ENCODE measurements at regions not wholly inside any gene's neighbourhood (a gene's known extent, or its start where the extent isn't known, plus 50 kb on each side); places are given as distances from the start of the nearest gene placed in this dataset.
"Not testable (repeated sequence)": the region's sequence is repeated elsewhere in the genome, so short reads cannot be mapped to it uniquely, and the experiment has no call there.

GRCh38 chrX:35456891-35457290 lies 341.3 kb upstream of the MAGEB16 start:
- Mint-ChIP-seq H3K4me1 (ENCODE audit: low read depth) (no peaks in the 10 kb centered on the region), H3K4me3 (no peak overlapping the region), H3K27me3 (no peaks in the 10 kb centered on the region), H3K27ac (no peak overlapping the region), H3K9me3 (no peaks in the 10 kb centered on the region), H3K36me3 (ENCODE audit: low read depth) (no peaks in the 10 kb centered on the region)
- intact Hi-C loops (cut with micrococcal nuclease) = no loop called here
- CTCF ChIA-PET = no interaction called here
- DNase-seq (no peak), ATAC-seq (no peak)
- no peak for TF ChIP-seq CTCF (IDR thresholded peaks at IDR 0.05)
- POLR2A ChIA-PET = no interaction called here

GRCh38 chrX:35458142-35458541 lies 340.0 kb upstream of the MAGEB16 start:
- Mint-ChIP-seq H3K4me1 (ENCODE audit: low read depth) (no peaks in the 10 kb centered on the region), H3K36me3 (ENCODE audit: low read depth) (no peaks in the 10 kb centered on the region), H3K27me3 (no peaks in the 10 kb centered on the region), H3K27ac (no peak overlapping the region), H3K9me3 (no peaks in the 10 kb centered on the region), H3K4me3 (no peak overlapping the region)
- ChIA-PET POLR2A (no interaction called here), CTCF (no interaction called here)
- ATAC-seq (no peak), DNase-seq (no peak)
- TF ChIP-seq CTCF (IDR thresholded peaks at IDR 0.05) = no peak
- intact Hi-C loops (cut with micrococcal nuclease) = no loop called here

DNA sequence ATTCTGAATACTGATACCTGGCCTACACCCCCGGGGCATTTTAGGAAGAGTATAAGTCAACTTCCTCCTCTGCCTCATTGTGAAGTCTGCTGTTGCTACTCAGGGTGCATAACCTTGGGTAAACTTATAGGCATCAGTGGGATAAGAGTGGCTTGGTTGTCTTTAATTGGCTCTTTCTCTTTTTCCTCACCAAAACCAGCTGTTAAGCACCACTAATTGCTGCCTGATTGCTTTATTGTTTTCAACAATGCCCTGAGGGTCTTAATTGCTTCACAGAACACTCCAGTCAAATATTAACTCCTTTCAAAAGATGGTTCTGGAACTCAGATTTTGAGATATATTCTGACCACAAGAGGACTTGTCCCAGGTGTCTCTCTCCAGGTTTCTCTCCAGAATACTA lies 337.0 kb upstream of the MAGEB16 start:
- no peak for TF ChIP-seq CTCF (IDR thresholded peaks at IDR 0.05)
- Mint-ChIP-seq H3K27ac (no peak overlapping the region), H3K27me3 (no peaks in the 10 kb centered on the region), H3K9me3 (no peaks in the 10 kb centered on the region), H3K4me1 (ENCODE audit: low read depth) (no peaks in the 10 kb centered on the region), H3K4me3 (no peak overlapping the region), H3K36me3 (ENCODE audit: low read depth) (no peaks in the 10 kb centered on the region)
- DNase-seq = no peak
- ChIA-PET POLR2A (no interaction called here), CTCF (no interaction called here)
- intact Hi-C loops (cut with micrococcal nuclease) = no loop called here
- no peak for ATAC-seq

- CTCF ChIA-PET; H3K9me3 Mint-ChIP-seq; H3K36me3 Mint-ChIP-seq (ENCODE audit: low read depth); POLR2A ChIA-PET; H3K4me1 Mint-ChIP-seq (ENCODE audit: low read depth); H3K27ac Mint-ChIP-seq; H3K27me3 Mint-ChIP-seq; intact Hi-C loops (cut with micrococcal nuclease); ATAC-seq; H3K4me3 Mint-ChIP-seq; DNase-seq: not testable (repeated sequence)
Observed at GRCh38 chrX:35496671-35497070, 301.5 kb upstream of the MAGEB16 start.

DNA sequence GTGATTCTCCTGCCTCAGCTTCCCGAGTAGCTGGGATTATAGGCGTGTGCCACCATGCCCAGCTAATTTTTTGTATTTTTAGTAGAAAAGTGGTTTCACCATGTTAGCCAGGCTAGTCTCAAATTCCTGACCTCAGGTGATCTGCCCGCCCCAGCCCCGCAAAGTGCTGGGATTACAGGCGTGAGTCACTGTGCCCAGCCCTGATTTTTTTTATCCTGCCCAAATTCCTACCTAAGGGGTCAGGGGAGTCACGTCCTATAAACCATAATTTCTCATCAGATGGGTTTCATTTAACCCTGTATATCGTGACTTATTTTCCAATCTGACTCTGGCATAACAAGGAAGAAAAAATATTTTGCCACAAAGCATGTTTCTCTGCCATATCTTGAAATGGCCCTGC lies 300.7 kb upstream of the MAGEB16 start:
- H3K4me1 Mint-ChIP-seq (ENCODE audit: low read depth); intact Hi-C loops (cut with micrococcal nuclease); H3K9me3 Mint-ChIP-seq; DNase-seq; H3K27ac Mint-ChIP-seq; H3K27me3 Mint-ChIP-seq; POLR2A ChIA-PET; H3K4me3 Mint-ChIP-seq; CTCF ChIA-PET; ATAC-seq; H3K36me3 Mint-ChIP-seq (ENCODE audit: low read depth): not testable (repeated sequence)

DNA sequence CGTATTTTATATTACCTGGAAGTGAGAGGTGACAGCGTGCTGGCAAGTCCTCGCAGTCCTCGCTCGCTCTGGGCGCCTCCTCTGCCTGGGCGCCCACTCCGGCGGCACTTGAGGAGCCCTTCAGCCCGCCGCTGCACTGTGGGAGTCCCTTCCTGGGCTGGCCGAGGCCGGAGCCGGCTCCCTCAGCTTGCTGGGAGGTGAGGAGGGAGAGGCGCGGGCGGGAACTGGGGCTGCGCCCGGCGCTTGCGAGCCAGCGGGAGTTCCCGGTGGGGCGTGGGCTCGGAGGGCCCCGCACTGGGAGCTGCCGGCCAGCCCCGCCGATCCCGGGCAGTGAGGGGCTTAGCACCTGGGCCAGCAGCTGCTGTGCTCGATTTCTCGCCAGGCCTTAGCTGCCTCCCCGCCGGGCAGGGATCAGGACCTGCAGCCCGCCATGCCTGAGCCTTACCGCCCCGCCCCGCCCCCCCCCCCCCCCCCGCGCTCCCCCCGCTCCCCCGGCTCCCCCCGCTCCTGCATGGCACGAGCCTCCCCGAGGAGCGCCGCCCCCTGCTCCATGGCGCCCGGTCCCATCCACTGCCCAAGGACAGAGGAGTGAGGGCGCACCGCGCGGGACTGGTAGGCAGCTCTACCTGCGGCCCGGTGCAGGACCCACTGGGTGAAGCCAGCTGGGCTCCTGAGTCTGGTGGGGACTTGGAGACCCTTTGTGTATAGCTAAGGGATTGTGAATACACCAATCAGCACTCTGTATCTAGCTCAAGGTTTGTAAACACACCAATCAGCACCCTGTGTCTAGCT lies 298.9 kb upstream of the MAGEB16 start:
- no peaks in the 10 kb centered on the region for H3K36me3 Mint-ChIP-seq (ENCODE audit: low read depth)

More for the DNA sequence above, 298.9 kb upstream of the MAGEB16 start:
- Mint-ChIP-seq H3K4me3 (no peak overlapping the region), H3K27ac (no peak overlapping the region), H3K9me3 (peaks cover 1% of the 10 kb centered on the region), H3K4me1 (ENCODE audit: low read depth) (no peaks in the 10 kb centered on the region), H3K27me3 (no peaks in the 10 kb centered on the region)
- intact Hi-C loops (cut with micrococcal nuclease) = no loop called here
- no peak for ATAC-seq
- no peak for TF ChIP-seq CTCF (IDR thresholded peaks at IDR 0.05)
- ChIA-PET CTCF (no interaction called here), POLR2A (no interaction called here)
- no peak for DNase-seq

All from activated CD8-positive, alpha-beta T cell treated with anti-CD3 and anti-CD28 coated beads for 36 hours (primary cell).